ENCODE measurements at regions not wholly inside any gene's neighbourhood (a gene's known extent, or its start where the extent isn't known, plus 50 kb on each side); places are given as distances from the start of the nearest gene placed in this dataset.

DNA sequence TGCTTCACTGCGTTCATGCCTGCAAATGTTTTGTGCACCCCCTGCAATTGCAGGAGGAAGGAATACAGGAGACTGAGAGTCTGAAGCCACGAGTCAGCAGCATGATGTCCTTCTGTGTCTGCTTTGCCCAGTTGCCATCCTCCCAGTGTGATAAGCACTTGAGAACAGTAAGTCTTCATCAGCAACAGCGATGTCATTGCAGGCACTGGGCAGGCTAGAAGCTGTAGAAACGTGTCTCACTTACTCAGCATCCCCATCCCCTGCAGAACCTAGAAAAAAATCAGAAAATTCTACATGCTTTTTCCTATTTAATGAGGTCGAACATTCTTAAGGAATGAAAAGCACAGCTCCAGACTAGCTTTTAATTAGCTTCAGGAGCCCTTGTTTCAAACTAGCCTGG is 156.5 kb upstream of the LPP start (continued):
- TF ChIP-seq, protein P1, sequence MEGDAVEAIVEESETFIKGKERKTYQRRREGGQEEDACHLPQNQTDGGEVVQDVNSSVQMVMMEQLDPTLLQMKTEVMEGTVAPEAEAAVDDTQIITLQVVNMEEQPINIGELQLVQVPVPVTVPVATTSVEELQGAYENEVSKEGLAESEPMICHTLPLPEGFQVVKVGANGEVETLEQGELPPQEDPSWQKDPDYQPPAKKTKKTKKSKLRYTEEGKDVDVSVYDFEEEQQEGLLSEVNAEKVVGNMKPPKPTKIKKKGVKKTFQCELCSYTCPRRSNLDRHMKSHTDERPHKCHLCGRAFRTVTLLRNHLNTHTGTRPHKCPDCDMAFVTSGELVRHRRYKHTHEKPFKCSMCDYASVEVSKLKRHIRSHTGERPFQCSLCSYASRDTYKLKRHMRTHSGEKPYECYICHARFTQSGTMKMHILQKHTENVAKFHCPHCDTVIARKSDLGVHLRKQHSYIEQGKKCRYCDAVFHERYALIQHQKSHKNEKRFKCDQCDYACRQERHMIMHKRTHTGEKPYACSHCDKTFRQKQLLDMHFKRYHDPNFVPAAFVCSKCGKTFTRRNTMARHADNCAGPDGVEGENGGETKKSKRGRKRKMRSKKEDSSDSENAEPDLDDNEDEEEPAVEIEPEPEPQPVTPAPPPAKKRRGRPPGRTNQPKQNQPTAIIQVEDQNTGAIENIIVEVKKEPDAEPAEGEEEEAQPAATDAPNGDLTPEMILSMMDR (IDR thresholded peaks at IDR 0.05; ENCODE audit: low read depth, low read length, missing input control), result no peak
- TF ChIP-seq, protein P2, sequence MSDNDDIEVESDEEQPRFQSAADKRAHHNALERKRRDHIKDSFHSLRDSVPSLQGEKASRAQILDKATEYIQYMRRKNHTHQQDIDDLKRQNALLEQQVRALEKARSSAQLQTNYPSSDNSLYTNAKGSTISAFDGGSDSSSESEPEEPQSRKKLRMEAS (IDR thresholded peaks at IDR 0.05), result no peak
- TF ChIP-seq YY1 (IDR thresholded peaks at IDR 0.05), result no peak
- no peak for TF ChIP-seq GABPA (IDR thresholded peaks at IDR 0.05 in 1 of 2, conservative IDR thresholded peaks at IDR 0.05 in 1 of 2)
- TF ChIP-seq, protein P3, sequence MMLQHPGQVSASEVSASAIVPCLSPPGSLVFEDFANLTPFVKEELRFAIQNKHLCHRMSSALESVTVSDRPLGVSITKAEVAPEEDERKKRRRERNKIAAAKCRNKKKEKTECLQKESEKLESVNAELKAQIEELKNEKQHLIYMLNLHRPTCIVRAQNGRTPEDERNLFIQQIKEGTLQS (IDR thresholded peaks at IDR 0.05), result no peak
- no peak for TF ChIP-seq FOXA2 (IDR thresholded peaks at IDR 0.05)

DNA sequence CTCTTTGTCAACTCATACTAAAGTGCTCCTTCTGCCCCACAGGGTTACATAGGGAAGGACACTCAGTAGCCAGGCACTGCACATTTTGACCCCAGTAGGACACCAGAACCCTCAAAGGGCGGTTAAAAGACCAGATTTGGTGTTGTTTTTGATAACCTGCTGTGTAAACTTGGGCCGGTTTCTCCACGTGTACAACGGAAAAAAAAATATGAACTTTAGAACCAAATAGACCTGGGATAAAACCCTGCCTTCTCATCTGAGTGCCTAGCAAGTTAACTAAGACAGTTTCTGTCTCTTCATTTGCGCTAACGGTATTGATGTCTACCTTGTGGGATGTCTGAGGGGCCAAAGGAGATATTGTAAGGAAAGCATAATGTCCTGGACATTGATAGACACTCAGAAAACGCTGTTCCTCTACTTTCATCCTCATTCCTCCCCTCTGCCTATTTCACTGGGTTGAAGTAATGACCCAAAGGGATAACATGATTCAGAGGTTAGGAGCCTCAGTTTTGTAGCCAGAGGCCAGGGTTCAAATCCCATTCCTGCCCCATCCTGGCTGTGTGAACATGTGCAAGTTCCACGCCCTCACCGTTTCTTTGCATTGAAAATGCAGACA is 155.9 kb upstream of the LPP start:
- H3K36me3 ChIP-seq (ENCODE audit: control insufficient read depth in 4 of 4, insufficient read depth in 3 of 4, low read depth in 1 of 4, low read length in 3 of 4), result no peaks in the 10 kb centered on the region
- no peak for DNase-seq (ENCODE audit: low spot score)
- TF ChIP-seq SP1 (IDR thresholded peaks at IDR 0.05), result peak; percentile 99
- TF ChIP-seq, protein P3 (IDR thresholded peaks at IDR 0.05), result peak; percentile 51
- peak; percentile 96 to 98 for TF ChIP-seq HNF4A (conservative IDR thresholded peaks at IDR 0.05)
- peak; percentile 76 for TF ChIP-seq YY1 (IDR thresholded peaks at IDR 0.05)
- TF ChIP-seq HNF4G (IDR thresholded peaks at IDR 0.05), result peak; percentile 80
- TF ChIP-seq EGR1 (IDR thresholded peaks at IDR 0.05; ENCODE audit: low read depth in 2 of 2), result peak; percentile 64 to 96
- TF ChIP-seq, protein P1 (IDR thresholded peaks at IDR 0.05; ENCODE audit: low read depth, low read length, missing input control), result no peak
- TF ChIP-seq, protein P2 (IDR thresholded peaks at IDR 0.05), result peak; percentile 92
- TF ChIP-seq, protein P4, sequence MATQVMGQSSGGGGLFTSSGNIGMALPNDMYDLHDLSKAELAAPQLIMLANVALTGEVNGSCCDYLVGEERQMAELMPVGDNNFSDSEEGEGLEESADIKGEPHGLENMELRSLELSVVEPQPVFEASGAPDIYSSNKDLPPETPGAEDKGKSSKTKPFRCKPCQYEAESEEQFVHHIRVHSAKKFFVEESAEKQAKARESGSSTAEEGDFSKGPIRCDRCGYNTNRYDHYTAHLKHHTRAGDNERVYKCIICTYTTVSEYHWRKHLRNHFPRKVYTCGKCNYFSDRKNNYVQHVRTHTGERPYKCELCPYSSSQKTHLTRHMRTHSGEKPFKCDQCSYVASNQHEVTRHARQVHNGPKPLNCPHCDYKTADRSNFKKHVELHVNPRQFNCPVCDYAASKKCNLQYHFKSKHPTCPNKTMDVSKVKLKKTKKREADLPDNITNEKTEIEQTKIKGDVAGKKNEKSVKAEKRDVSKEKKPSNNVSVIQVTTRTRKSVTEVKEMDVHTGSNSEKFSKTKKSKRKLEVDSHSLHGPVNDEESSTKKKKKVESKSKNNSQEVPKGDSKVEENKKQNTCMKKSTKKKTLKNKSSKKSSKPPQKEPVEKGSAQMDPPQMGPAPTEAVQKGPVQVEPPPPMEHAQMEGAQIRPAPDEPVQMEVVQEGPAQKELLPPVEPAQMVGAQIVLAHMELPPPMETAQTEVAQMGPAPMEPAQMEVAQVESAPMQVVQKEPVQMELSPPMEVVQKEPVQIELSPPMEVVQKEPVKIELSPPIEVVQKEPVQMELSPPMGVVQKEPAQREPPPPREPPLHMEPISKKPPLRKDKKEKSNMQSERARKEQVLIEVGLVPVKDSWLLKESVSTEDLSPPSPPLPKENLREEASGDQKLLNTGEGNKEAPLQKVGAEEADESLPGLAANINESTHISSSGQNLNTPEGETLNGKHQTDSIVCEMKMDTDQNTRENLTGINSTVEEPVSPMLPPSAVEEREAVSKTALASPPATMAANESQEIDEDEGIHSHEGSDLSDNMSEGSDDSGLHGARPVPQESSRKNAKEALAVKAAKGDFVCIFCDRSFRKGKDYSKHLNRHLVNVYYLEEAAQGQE (IDR thresholded peaks at IDR 0.05), result peak; percentile 91
- peak; percentile 99 for TF ChIP-seq FOXA1 (IDR thresholded peaks at IDR 0.05)
- TF ChIP-seq TAF1 (conservative IDR thresholded peaks at IDR 0.05), result peak; percentile 45
- TF ChIP-seq RXRA (IDR thresholded peaks at IDR 0.05), result peak; percentile 91 to 97
- peak in 1 of 2 donors; percentile 50 for TF ChIP-seq GABPA (IDR thresholded peaks at IDR 0.05 in 1 of 2, conservative IDR thresholded peaks at IDR 0.05 in 1 of 2)
- TF ChIP-seq, protein P5, sequence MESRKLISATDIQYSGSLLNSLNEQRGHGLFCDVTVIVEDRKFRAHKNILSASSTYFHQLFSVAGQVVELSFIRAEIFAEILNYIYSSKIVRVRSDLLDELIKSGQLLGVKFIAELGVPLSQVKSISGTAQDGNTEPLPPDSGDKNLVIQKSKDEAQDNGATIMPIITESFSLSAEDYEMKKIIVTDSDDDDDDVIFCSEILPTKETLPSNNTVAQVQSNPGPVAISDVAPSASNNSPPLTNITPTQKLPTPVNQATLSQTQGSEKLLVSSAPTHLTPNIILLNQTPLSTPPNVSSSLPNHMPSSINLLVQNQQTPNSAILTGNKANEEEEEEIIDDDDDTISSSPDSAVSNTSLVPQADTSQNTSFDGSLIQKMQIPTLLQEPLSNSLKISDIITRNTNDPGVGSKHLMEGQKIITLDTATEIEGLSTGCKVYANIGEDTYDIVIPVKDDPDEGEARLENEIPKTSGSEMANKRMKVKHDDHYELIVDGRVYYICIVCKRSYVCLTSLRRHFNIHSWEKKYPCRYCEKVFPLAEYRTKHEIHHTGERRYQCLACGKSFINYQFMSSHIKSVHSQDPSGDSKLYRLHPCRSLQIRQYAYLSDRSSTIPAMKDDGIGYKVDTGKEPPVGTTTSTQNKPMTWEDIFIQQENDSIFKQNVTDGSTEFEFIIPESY (IDR thresholded peaks at IDR 0.05), result peak; percentile 90
- peak; percentile 98 for TF ChIP-seq FOXA2 (IDR thresholded peaks at IDR 0.05)
- peak; percentile 70 to 74 for TF ChIP-seq RAD21 (IDR thresholded peaks at IDR 0.05)
- peak; percentile 67 for TF ChIP-seq NR2F2 (IDR thresholded peaks at IDR 0.05)
- TF ChIP-seq JUND (IDR thresholded peaks at IDR 0.05), result peak; percentile 86 to 92
- peak overlapping the region; percentile 79 to 83 for H3K27ac ChIP-seq (ENCODE audit: low read depth in 1 of 2, low read length in 2 of 2)
- no peaks in the 10 kb centered on the region for H3K9me3 ChIP-seq (ENCODE audit: control insufficient read depth in 4 of 4, low read length in 3 of 4)
- no peaks in the 10 kb centered on the region for H3K27me3 ChIP-seq (ENCODE audit: control insufficient read depth in 4 of 4, insufficient read depth in 4 of 4, low read length in 3 of 4)
- WGBS, result 37% methylated on average over 9 of the region's 9 CpGs
- peak overlapping the region in 1 of 2 donors; percentile 32 for H3K9ac ChIP-seq (ENCODE audit: low read depth in 1 of 2, low read length in 2 of 2)
- peaks cover 16 to 55% (median 45%) of the 10 kb centered on the region in 4 donors for H3K4me1 ChIP-seq (ENCODE audit: control insufficient read depth in 4 of 4, insufficient read depth in 4 of 4, low read length in 3 of 4)
- H3K4me3 ChIP-seq (ENCODE audit: low read depth in 1 of 3, low read length in 3 of 3), result peak overlapping the region in 2 of 3 donors; percentile 7 to 11

All from liver (tissue), 8 donors.